Osteoblast (primary cell): ENCODE measurements at regions not wholly inside any gene's neighbourhood (a gene's known extent, or its start where the extent isn't known, plus 50 kb on each side); places are given as distances from the start of the nearest gene placed in this dataset.

Source experiments
- DNase-seq: peaks from one replicate; pipeline ENCODE4 v3.0.0; 2011; ENCODE audit warnings: low spot score, mixed read lengths; ENCODE audit not compliant: insufficient read length; ENCODE audit errors: missing footprints
- H2AFZ ChIP-seq: 2 replicates; pipeline ENCODE4 v1.6.0; 2011; ENCODE audit warnings: mild to moderate bottlenecking, low read length
- H3K27ac ChIP-seq: 2 replicates; pipeline ENCODE4 v1.5.1; 2011; ENCODE audit warnings: mild to moderate bottlenecking, low read depth, low read length, moderate library complexity
- H3K27me3 ChIP-seq: 2 replicates; pipeline ENCODE4 v1.6.0; 2012; ENCODE audit warnings: mild to moderate bottlenecking, control low read depth, inconsistent platforms, low read length, moderate library complexity; ENCODE audit not compliant: insufficient read depth
- H3K36me3 ChIP-seq: 2 replicates; pipeline ENCODE4 v1.5.1; 2011; ENCODE audit warnings: mild to moderate bottlenecking, low read length, control low read depth, moderate library complexity; ENCODE audit not compliant: insufficient read depth
- H3K4me1 ChIP-seq: 2 replicates; pipeline ENCODE4 v1.5.1; 2011; ENCODE audit warnings: mild to moderate bottlenecking, low read length, control low read depth, moderate library complexity; ENCODE audit not compliant: insufficient read depth
- H3K4me2 ChIP-seq: 2 replicates; pipeline ENCODE4 v1.6.0; 2011; ENCODE audit warnings: mild to moderate bottlenecking, low read length; ENCODE audit not compliant: insufficient read depth
- H3K4me3 ChIP-seq: fragments of 200-600 bp; sonication (generic); 3 replicates; pipeline ENCODE4 v1.5.1; 2012; ENCODE audit warnings: mild to moderate bottlenecking, low read length, inconsistent platforms; ENCODE audit not compliant: insufficient read depth
- H3K79me2 ChIP-seq: 2 replicates; pipeline ENCODE4 v1.6.0; 2012; ENCODE audit warnings: mild to moderate bottlenecking, low read length, control low read depth, inconsistent platforms; ENCODE audit not compliant: insufficient read depth
- H3K9me3 ChIP-seq: 2 replicates; pipeline ENCODE4 v1.5.1; 2011; ENCODE audit warnings: low read depth, low read length, control low read depth
- H4K20me1 ChIP-seq: 2 replicates; pipeline ENCODE4 v1.6.0; 2012; ENCODE audit warnings: mild to moderate bottlenecking, low read length, control low read depth; ENCODE audit not compliant: insufficient read depth
- TF ChIP-seq, protein P1 (sequence below): IDR thresholded peaks from 2 replicates; pipeline ENCODE4 v1.5.1; 2011; ENCODE audit warnings: mild to moderate bottlenecking, low read depth, low read length, moderate library complexity; ENCODE audit errors: extremely low read depth

DNA sequence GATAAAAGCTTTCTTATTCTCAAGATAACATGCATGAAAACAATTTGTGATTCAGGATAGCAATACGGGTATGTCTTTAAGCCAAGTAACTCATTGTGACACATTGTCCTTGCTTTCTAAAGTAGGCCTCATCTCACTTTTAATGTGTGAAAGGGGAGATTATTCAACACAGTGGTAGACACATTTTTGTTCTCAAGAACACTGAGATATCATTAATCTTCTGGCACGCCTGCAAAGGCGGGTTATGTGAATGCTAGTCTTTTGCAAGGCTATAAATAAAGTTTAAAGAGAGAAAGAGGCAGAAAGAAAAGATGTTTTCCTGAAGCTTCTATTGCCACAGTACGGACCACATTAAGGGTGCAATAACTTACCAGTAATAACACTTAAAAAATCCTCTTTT, 181.8 kb upstream of the MEF2C start:
- H3K4me2 ChIP-seq, result no peak overlapping the region
- no peak for DNase-seq

DNA sequence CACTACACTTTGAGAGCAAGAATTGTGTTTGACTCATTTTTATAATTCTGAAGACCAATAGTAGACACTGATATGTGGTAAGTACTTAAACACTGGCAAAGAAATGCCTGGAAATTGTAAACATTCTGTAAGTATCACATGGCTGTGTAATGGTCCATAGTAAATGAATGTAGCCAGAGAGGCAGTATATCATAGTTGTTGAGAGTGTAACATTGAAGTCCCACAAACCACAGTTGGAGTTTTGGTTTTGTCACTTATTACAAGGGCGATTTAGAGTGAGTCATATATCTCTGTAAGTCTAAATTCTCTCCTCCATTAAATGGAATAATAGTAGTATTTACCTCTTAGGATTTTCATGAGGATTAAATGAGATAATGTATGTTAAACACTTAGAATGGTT, 181.1 kb upstream of the MEF2C start:
- H3K27me3 ChIP-seq, result no peaks in the 10 kb centered on the region
- no peak overlapping the region for H3K27ac ChIP-seq
- DNase-seq, result no peak
- no peaks in the 10 kb centered on the region for H3K4me1 ChIP-seq
- H3K36me3 ChIP-seq, result no peaks in the 10 kb centered on the region
- no peaks in the 10 kb centered on the region for H3K9me3 ChIP-seq
- H3K4me3 ChIP-seq, result no peak overlapping the region
- no peak overlapping the region for H3K4me2 ChIP-seq
- no peaks in the 10 kb centered on the region for H4K20me1 ChIP-seq
- TF ChIP-seq, protein P1, sequence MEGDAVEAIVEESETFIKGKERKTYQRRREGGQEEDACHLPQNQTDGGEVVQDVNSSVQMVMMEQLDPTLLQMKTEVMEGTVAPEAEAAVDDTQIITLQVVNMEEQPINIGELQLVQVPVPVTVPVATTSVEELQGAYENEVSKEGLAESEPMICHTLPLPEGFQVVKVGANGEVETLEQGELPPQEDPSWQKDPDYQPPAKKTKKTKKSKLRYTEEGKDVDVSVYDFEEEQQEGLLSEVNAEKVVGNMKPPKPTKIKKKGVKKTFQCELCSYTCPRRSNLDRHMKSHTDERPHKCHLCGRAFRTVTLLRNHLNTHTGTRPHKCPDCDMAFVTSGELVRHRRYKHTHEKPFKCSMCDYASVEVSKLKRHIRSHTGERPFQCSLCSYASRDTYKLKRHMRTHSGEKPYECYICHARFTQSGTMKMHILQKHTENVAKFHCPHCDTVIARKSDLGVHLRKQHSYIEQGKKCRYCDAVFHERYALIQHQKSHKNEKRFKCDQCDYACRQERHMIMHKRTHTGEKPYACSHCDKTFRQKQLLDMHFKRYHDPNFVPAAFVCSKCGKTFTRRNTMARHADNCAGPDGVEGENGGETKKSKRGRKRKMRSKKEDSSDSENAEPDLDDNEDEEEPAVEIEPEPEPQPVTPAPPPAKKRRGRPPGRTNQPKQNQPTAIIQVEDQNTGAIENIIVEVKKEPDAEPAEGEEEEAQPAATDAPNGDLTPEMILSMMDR, result no peak
- no peaks in the 10 kb centered on the region for H3K79me2 ChIP-seq
- no peak overlapping the region for H2AFZ ChIP-seq

More for the DNA sequence above, 181.8 kb upstream of the MEF2C start:
- no peaks in the 10 kb centered on the region for H3K4me1 ChIP-seq
- H2AFZ ChIP-seq, result no peak overlapping the region
- H3K27ac ChIP-seq, result no peak overlapping the region
- H3K4me3 ChIP-seq, result no peak overlapping the region
- no peaks in the 10 kb centered on the region for H3K36me3 ChIP-seq
- no peaks in the 10 kb centered on the region for H3K27me3 ChIP-seq
- H4K20me1 ChIP-seq, result no peaks in the 10 kb centered on the region
- H3K9me3 ChIP-seq, result no peaks in the 10 kb centered on the region
- TF ChIP-seq, protein P1, result no peak
- H3K79me2 ChIP-seq, result no peaks in the 10 kb centered on the region

DNA sequence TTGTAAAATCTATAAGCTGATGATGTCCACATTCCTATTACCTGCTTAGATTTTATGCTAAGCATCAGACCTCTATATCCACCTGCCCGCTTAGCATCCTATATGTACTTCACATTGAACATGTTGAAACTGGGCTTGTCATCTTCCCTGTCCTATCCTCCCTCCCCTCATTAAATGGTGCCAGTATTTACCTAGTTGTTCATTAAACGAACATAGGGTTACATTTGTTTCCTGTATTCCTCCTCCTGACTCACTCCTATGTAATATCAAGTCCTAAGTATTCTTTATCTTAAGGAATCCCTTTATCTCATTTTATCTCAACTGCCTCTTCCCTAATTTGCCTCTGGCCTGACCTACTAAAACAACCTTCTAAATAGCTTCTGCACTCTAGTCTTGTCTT, 177.8 kb upstream of the MEF2C start:
- TF ChIP-seq, protein P1, result no peak
- H3K27ac ChIP-seq, result no peak overlapping the region
- no peak overlapping the region for H2AFZ ChIP-seq
- no peak for DNase-seq
- H3K4me1 ChIP-seq, result no peaks in the 10 kb centered on the region
- no peak overlapping the region for H3K4me3 ChIP-seq
- H4K20me1 ChIP-seq, result no peaks in the 10 kb centered on the region
- no peaks in the 10 kb centered on the region for H3K27me3 ChIP-seq
- H3K9me3 ChIP-seq, result no peaks in the 10 kb centered on the region
- H3K4me2 ChIP-seq, result no peak overlapping the region
- H3K36me3 ChIP-seq, result no peaks in the 10 kb centered on the region
- no peaks in the 10 kb centered on the region for H3K79me2 ChIP-seq

DNA sequence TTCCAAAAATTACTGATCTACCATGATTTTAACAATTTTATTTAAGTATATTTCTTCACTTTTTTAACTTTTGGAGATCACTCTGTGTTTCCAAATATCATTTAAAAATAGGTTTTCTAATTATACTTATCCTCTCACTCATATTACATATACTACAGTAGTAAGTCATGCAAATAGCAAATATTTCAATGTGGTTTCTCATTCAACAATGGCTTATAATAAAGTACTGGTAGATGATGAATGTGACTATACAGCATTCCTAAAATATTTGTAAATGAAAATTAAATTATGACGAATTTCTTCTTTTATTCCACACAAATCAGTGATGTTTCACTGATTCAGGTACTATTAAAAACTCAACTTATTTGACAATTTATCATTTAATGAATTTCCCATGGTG, 176.3 kb upstream of the MEF2C start:
- TF ChIP-seq, protein P1, result no peak

More for the DNA sequence above, 176.3 kb upstream of the MEF2C start:
- no peak overlapping the region for H3K27ac ChIP-seq
- H3K27me3 ChIP-seq, result no peaks in the 10 kb centered on the region
- no peaks in the 10 kb centered on the region for H4K20me1 ChIP-seq
- H3K4me1 ChIP-seq, result no peaks in the 10 kb centered on the region
- H2AFZ ChIP-seq, result no peak overlapping the region
- H3K36me3 ChIP-seq, result no peaks in the 10 kb centered on the region
- H3K4me3 ChIP-seq, result no peak overlapping the region
- H3K79me2 ChIP-seq, result no peaks in the 10 kb centered on the region
- no peak for DNase-seq
- no peaks in the 10 kb centered on the region for H3K9me3 ChIP-seq
- no peak overlapping the region for H3K4me2 ChIP-seq
